Fibroblast of lung (primary cell): ENCODE measurements at regions not wholly inside any gene's neighbourhood (a gene's known extent, or its start where the extent isn't known, plus 50 kb on each side); places are given as distances from the start of the nearest gene placed in this dataset.

Source experiments
- DNase-seq, 2 donors: peaks; one replicate each; pipeline versions ENCODE4 v3.0.0 to v3.0.0-alpha.2; 2010; ENCODE audit warnings: low read depth in 2 of 2
- H2AFZ ChIP-seq: 2 replicates; pipeline ENCODE4 v1.5.1; 2012; ENCODE audit warnings: low read length, control low read depth, inconsistent platforms
- H3K27ac ChIP-seq: 2 replicates; pipeline ENCODE4 v1.5.1; 2011; ENCODE audit warnings: low read length, control low read depth; ENCODE audit not compliant: insufficient read depth
- H3K27me3 ChIP-seq: 2 replicates; pipeline ENCODE4 v1.5.1; 2011; ENCODE audit warnings: mild to moderate bottlenecking, low read length; ENCODE audit not compliant: control insufficient read depth, insufficient read depth
- H3K36me3 ChIP-seq: 2 replicates; pipeline ENCODE4 v1.5.1; 2011; ENCODE audit warnings: low read length; ENCODE audit not compliant: control insufficient read depth, insufficient read depth
- H3K4me1 ChIP-seq: 2 replicates; pipeline ENCODE4 v1.5.1; 2011; ENCODE audit warnings: low read length; ENCODE audit not compliant: control insufficient read depth, insufficient read depth; ENCODE audit errors: extremely low read depth
- H3K4me2 ChIP-seq: 2 replicates; pipeline ENCODE4 v1.5.1; 2011; ENCODE audit warnings: low read length, control low read depth; ENCODE audit not compliant: insufficient read depth; ENCODE audit errors: extremely low read depth
- H3K4me3 ChIP-seq, 4 experiments: fragments of 200-600 bp in 1 of 4; sonication (generic) in 1 of 4; replicated peaks in 1 of 4; 2 replicates each; pipeline ENCODE4 v1.5.1; 2011 to 2016; ENCODE audit warnings: low read length in 4 of 4, low read depth in 3 of 4, mild to moderate bottlenecking in 3 of 4, control low read depth in 2 of 4, inconsistent platforms in 1 of 4, mixed read lengths in 1 of 4; ENCODE audit not compliant: insufficient read depth in 1 of 4; ENCODE audit errors: control extremely low read depth in 1 of 4
- H3K79me2 ChIP-seq: 2 replicates; pipeline ENCODE4 v1.5.1; 2012; ENCODE audit warnings: mild to moderate bottlenecking, low read length, inconsistent platforms; ENCODE audit not compliant: control insufficient read depth, insufficient read depth
- H3K9ac ChIP-seq: 2 replicates; pipeline ENCODE4 v1.5.1; 2011; ENCODE audit warnings: mild to moderate bottlenecking, low read length, control low read depth; ENCODE audit not compliant: insufficient read depth
- H3K9me3 ChIP-seq: 2 replicates; pipeline ENCODE4 v1.5.1; 2012; ENCODE audit warnings: low read depth, low read length; ENCODE audit not compliant: control insufficient read depth, insufficient read depth
- H4K20me1 ChIP-seq: 2 replicates; pipeline ENCODE4 v1.5.1; 2011; ENCODE audit warnings: low read length; ENCODE audit not compliant: control insufficient read depth, insufficient read depth; ENCODE audit errors: extremely low read depth
- CTCF ChIP-seq, 2 donors: IDR thresholded peaks in 1 of 2; conservative IDR thresholded peaks in 1 of 2; 1 replicate in 1 of 2; 2 replicates in 1 of 2; pipeline ENCODE4 v1.5.1; 2011 to 2012; ENCODE audit warnings: low read length in 2 of 2, control low read depth in 1 of 2, inconsistent platforms in 1 of 2, low read depth in 1 of 2, mild to moderate bottlenecking in 1 of 2
- EZH2 ChIP-seq: IDR thresholded peaks from 2 replicates; pipeline ENCODE4 v1.5.1; 2012; ENCODE audit warnings: low read length, control low read depth, mild to moderate bottlenecking; ENCODE audit errors: missing control alignments

- Histone ChIP-seq H4K20me1 (no peaks in the 10 kb centered on the region), H3K36me3 (no peaks in the 10 kb centered on the region), H3K79me2 (no peaks in the 10 kb centered on the region), H3K4me1 (no peaks in the 10 kb centered on the region), H2AFZ (no peak overlapping the region), H3K9ac (no peak overlapping the region), H3K4me3 (no peak overlapping the region), H3K27ac (no peak overlapping the region), H3K4me2 (no peak overlapping the region), H3K9me3 (no peaks in the 10 kb centered on the region), H3K27me3 (no peaks in the 10 kb centered on the region)
- TF ChIP-seq CTCF (conservative IDR thresholded peaks at IDR 0.05 in 1 of 2, IDR thresholded peaks at IDR 0.05 in 1 of 2; ENCODE audit: low read depth in 1 of 2, low read length in 2 of 2) (no peak), EZH2 (no peak)
- peak; percentile 57 to 66 for DNase-seq
Observed at GRCh38 chr11:122253589-122254231, 137.7 kb upstream of the BLID start.

- Histone ChIP-seq H3K27me3 (no peaks in the 10 kb centered on the region), H3K9ac (no peak overlapping the region), H3K4me1 (peaks cover 2% of the 10 kb centered on the region), H3K4me2 (no peak overlapping the region), H3K9me3 (no peaks in the 10 kb centered on the region), H4K20me1 (no peaks in the 10 kb centered on the region), H2AFZ (no peak overlapping the region), H3K79me2 (no peaks in the 10 kb centered on the region), H3K27ac (no peak overlapping the region), H3K36me3 (no peaks in the 10 kb centered on the region), H3K4me3 (no peak overlapping the region)
- TF ChIP-seq CTCF (conservative IDR thresholded peaks at IDR 0.05 in 1 of 2, IDR thresholded peaks at IDR 0.05 in 1 of 2; ENCODE audit: low read depth in 1 of 2, low read length in 2 of 2) (no peak), EZH2 (no peak)
- peak in 1 of 2 donors; percentile 60 for DNase-seq
Observed at GRCh38 chr11:122248939-122249338, 132.9 kb upstream of the BLID start.

- no peak overlapping the region for H3K27ac ChIP-seq
- peaks cover 2% of the 10 kb centered on the region for H3K4me1 ChIP-seq
- no peak overlapping the region for H2AFZ ChIP-seq
- TF ChIP-seq EZH2 (no peak), CTCF (conservative IDR thresholded peaks at IDR 0.05 in 1 of 2, IDR thresholded peaks at IDR 0.05 in 1 of 2; ENCODE audit: low read depth in 1 of 2, low read length in 2 of 2) (no peak)
- H3K27me3 ChIP-seq: no peaks in the 10 kb centered on the region
- no peaks in the 10 kb centered on the region for H4K20me1 ChIP-seq
- no peaks in the 10 kb centered on the region for H3K36me3 ChIP-seq
- no peaks in the 10 kb centered on the region for H3K9me3 ChIP-seq
- no peaks in the 10 kb centered on the region for H3K79me2 ChIP-seq
- H3K4me3 ChIP-seq: no peak overlapping the region
- H3K9ac ChIP-seq: no peak overlapping the region
- DNase-seq: no peak
- H3K4me2 ChIP-seq: no peak overlapping the region
Observed at GRCh38 chr11:122248131-122248530, 132.1 kb upstream of the BLID start.
